Activated CD8-positive, alpha-beta T cell treated with anti-CD3 and anti-CD28 coated beads, Interleukin-2, amount 10 ng/mL, durations not matched to agents 7 days and 5 days (primary cell): ENCODE measurements at regions not wholly inside any gene's neighbourhood (a gene's known extent, or its start where the extent isn't known, plus 50 kb on each side); places are given as distances from the start of the nearest gene placed in this dataset.

ENCODE experiments used
- ATAC-seq: fragments of 150-1000 bp; cut with Tn5 transposase; one replicate; pipeline ENCODE4 v1.10.0; 2021; ENCODE audit warnings: moderate library complexity
- CTCF ChIA-PET: fragments of 350-600 bp; sonication (Branson Sonifier 250); formaldehyde crosslinking; loops from one replicate; lab custom pipeline; 2021; ENCODE audit warnings: antibody characterized with exemption; lab: Charles Lee
- POLR2A ChIA-PET: fragments of 350-600 bp; sonication (Branson Sonifier 250); formaldehyde crosslinking; loops from one replicate; lab custom pipeline; 2021; ENCODE audit warnings: antibody characterized with exemption; lab: Charles Lee
- DNase-seq: peaks from one replicate; pipeline ENCODE4 v3.0.0-alpha.2; 2020
- H3K27ac Mint-ChIP-seq: one replicate; pipeline ENCODE4 v1.8.0; 2021; ENCODE audit warnings: mild to moderate bottlenecking, mixed read lengths
- H3K27me3 Mint-ChIP-seq: one replicate; pipeline ENCODE4 v1.8.0; 2021; ENCODE audit warnings: low read depth, mixed read lengths
- H3K36me3 Mint-ChIP-seq: one replicate; pipeline ENCODE4 v1.8.0; 2021; ENCODE audit warnings: low read depth, mixed read lengths
- H3K4me1 Mint-ChIP-seq: one replicate; pipeline ENCODE4 v1.8.0; 2021; ENCODE audit warnings: low read depth, mixed read lengths
- H3K4me3 Mint-ChIP-seq: one replicate; pipeline ENCODE4 v1.8.0; 2021; ENCODE audit warnings: mild to moderate bottlenecking, mixed read lengths
- H3K9me3 Mint-ChIP-seq: one replicate; pipeline ENCODE4 v1.8.0; 2022; ENCODE audit warnings: mixed read lengths; ENCODE audit not compliant: insufficient read depth

- CTCF ChIA-PET = no interaction called here
- Mint-ChIP-seq H3K27me3 (peaks cover 11% of the 10 kb centered on the region), H3K4me1 (no peaks in the 10 kb centered on the region), H3K36me3 (no peaks in the 10 kb centered on the region), H3K9me3 (no peaks in the 10 kb centered on the region), H3K27ac (no peak overlapping the region), H3K4me3 (no peak overlapping the region)
- ATAC-seq (no peak), DNase-seq (no peak)
- POLR2A ChIA-PET = no interaction called here
Observed at GRCh38 chr3:159902546-159903314, 85.9 kb upstream of the IL12A start.

GRCh38 chr3:159904455-159904854, 84.2 kb upstream of the IL12A start:
- peaks cover 11% of the 10 kb centered on the region for H3K27me3 Mint-ChIP-seq
- no peak for DNase-seq
- no peaks in the 10 kb centered on the region for H3K36me3 Mint-ChIP-seq
- H3K4me3 Mint-ChIP-seq = no peak overlapping the region
- H3K27ac Mint-ChIP-seq = no peak overlapping the region
- ChIA-PET POLR2A (no interaction called here), CTCF (interaction anchor here (1.1 kb wide), 2 partner anchors 20 to 102 kb away, joined by 3 read pairs; no protein-coding TSS in a partner anchor)
- no peaks in the 10 kb centered on the region for H3K9me3 Mint-ChIP-seq
- ATAC-seq = no peak
- no peaks in the 10 kb centered on the region for H3K4me1 Mint-ChIP-seq

GRCh38 chr3:159904911-159905310, 83.7 kb upstream of the IL12A start:
- ChIA-PET CTCF (interaction anchor here (1.1 kb wide), 2 partner anchors 21 to 102 kb away, joined by 3 read pairs; no protein-coding TSS in a partner anchor), POLR2A (no interaction called here)
- DNase-seq (no peak), ATAC-seq (no peak)
- H3K27ac Mint-ChIP-seq = no peak overlapping the region
- H3K4me3 Mint-ChIP-seq = no peak overlapping the region
- H3K27me3 Mint-ChIP-seq = peaks cover 11% of the 10 kb centered on the region
- no peaks in the 10 kb centered on the region for H3K9me3 Mint-ChIP-seq
- H3K36me3 Mint-ChIP-seq = no peaks in the 10 kb centered on the region
- H3K4me1 Mint-ChIP-seq = no peaks in the 10 kb centered on the region

GRCh38 chr3:159907828-159908227, 80.8 kb upstream of the IL12A start:
- no peak for DNase-seq
- peaks cover 11% of the 10 kb centered on the region for H3K4me1 Mint-ChIP-seq
- H3K36me3 Mint-ChIP-seq = no peaks in the 10 kb centered on the region

GRCh38 chr3:159910991-159911663, 77.5 kb upstream of the IL12A start:
- CTCF ChIA-PET = interaction anchor here (0.7 kb wide), 1 partner anchor 27 kb away, joined by 3 read pairs; no protein-coding TSS in a partner anchor
- DNase-seq (peak; percentile 35), ATAC-seq (peak; percentile 57)
- peaks cover 4% of the 10 kb centered on the region for H3K27me3 Mint-ChIP-seq
- H3K9me3 Mint-ChIP-seq = no peaks in the 10 kb centered on the region
- H3K36me3 Mint-ChIP-seq = no peaks in the 10 kb centered on the region
- H3K4me1 Mint-ChIP-seq = peaks cover 11% of the 10 kb centered on the region
- peak overlapping the region; percentile 69 for H3K27ac Mint-ChIP-seq
- POLR2A ChIA-PET = no interaction called here
- H3K4me3 Mint-ChIP-seq = peak overlapping the region; percentile 70

More at GRCh38 chr3:159907828-159908227, 80.8 kb upstream of the IL12A start:
- ATAC-seq = no peak
- H3K4me3 Mint-ChIP-seq = no peak overlapping the region
- peaks cover 7% of the 10 kb centered on the region for H3K27me3 Mint-ChIP-seq
- POLR2A ChIA-PET = no interaction called here
- H3K27ac Mint-ChIP-seq = no peak overlapping the region
- CTCF ChIA-PET = no interaction called here
- no peaks in the 10 kb centered on the region for H3K9me3 Mint-ChIP-seq

GRCh38 chr3:159911664-159912037, 77.0 kb upstream of the IL12A start:
- ChIA-PET CTCF (no interaction called here), POLR2A (no interaction called here)
- peak overlapping the region; percentile 69 for H3K27ac Mint-ChIP-seq
- DNase-seq (no peak), ATAC-seq (no peak)
- H3K27me3 Mint-ChIP-seq = peaks cover 1% of the 10 kb centered on the region
- no peaks in the 10 kb centered on the region for H3K36me3 Mint-ChIP-seq
- H3K4me3 Mint-ChIP-seq = peak overlapping the region; percentile 70
- H3K9me3 Mint-ChIP-seq = no peaks in the 10 kb centered on the region
- H3K4me1 Mint-ChIP-seq = peaks cover 11% of the 10 kb centered on the region

- POLR2A ChIA-PET = no interaction called here
- DNase-seq (no peak), ATAC-seq (no peak)
- Mint-ChIP-seq H3K4me3 (no peak overlapping the region), H3K27ac (no peak overlapping the region), H3K27me3 (peaks cover 3% of the 10 kb centered on the region), H3K4me1 (peaks cover 11% of the 10 kb centered on the region), H3K9me3 (no peaks in the 10 kb centered on the region), H3K36me3 (no peaks in the 10 kb centered on the region)
- CTCF ChIA-PET = no interaction called here
Observed at GRCh38 chr3:159913712-159914414, 74.8 kb upstream of the IL12A start.

- no peak overlapping the region for H3K27ac Mint-ChIP-seq
- ATAC-seq = no peak
- H3K9me3 Mint-ChIP-seq = no peaks in the 10 kb centered on the region
- H3K36me3 Mint-ChIP-seq = no peaks in the 10 kb centered on the region
- peaks cover 11% of the 10 kb centered on the region for H3K4me1 Mint-ChIP-seq
- POLR2A ChIA-PET = no interaction called here
- no peak for DNase-seq
- no peak overlapping the region for H3K4me3 Mint-ChIP-seq
- peaks cover 6% of the 10 kb centered on the region for H3K27me3 Mint-ChIP-seq
- CTCF ChIA-PET = no interaction called here
Observed at GRCh38 chr3:159914426-159914825, 74.2 kb upstream of the IL12A start.

GRCh38 chr3:159916052-159916451, 72.6 kb upstream of the IL12A start:
- Mint-ChIP-seq H3K36me3 (no peaks in the 10 kb centered on the region), H3K27ac (no peak overlapping the region), H3K4me3 (no peak overlapping the region), H3K4me1 (peaks cover 9% of the 10 kb centered on the region), H3K27me3 (peaks cover 11% of the 10 kb centered on the region), H3K9me3 (no peaks in the 10 kb centered on the region)
- CTCF ChIA-PET = no interaction called here
- ATAC-seq (no peak), DNase-seq (no peak)
- POLR2A ChIA-PET = no interaction called here

GRCh38 chr3:159917141-159917540, 71.5 kb upstream of the IL12A start:
- Mint-ChIP-seq H3K27ac (no peak overlapping the region), H3K36me3 (no peaks in the 10 kb centered on the region), H3K4me3 (no peak overlapping the region), H3K9me3 (no peaks in the 10 kb centered on the region), H3K4me1 (no peaks in the 10 kb centered on the region), H3K27me3 (peaks cover 11% of the 10 kb centered on the region)
- POLR2A ChIA-PET = no interaction called here
- ATAC-seq (no peak), DNase-seq (no peak)
- CTCF ChIA-PET = no interaction called here

GRCh38 chr3:159919873-159920272, 68.8 kb upstream of the IL12A start:
- ATAC-seq = no peak
- no peak for DNase-seq
- CTCF ChIA-PET = no interaction called here

More at GRCh38 chr3:159919873-159920272, 68.8 kb upstream of the IL12A start:
- no peaks in the 10 kb centered on the region for H3K4me1 Mint-ChIP-seq
- no peaks in the 10 kb centered on the region for H3K36me3 Mint-ChIP-seq
- H3K4me3 Mint-ChIP-seq = no peak overlapping the region
- no peaks in the 10 kb centered on the region for H3K9me3 Mint-ChIP-seq
- POLR2A ChIA-PET = no interaction called here
- H3K27ac Mint-ChIP-seq = no peak overlapping the region
- H3K27me3 Mint-ChIP-seq = peaks cover 11% of the 10 kb centered on the region
